T-helper 1 cell treated with Interleukin-12 subunit alpha and Interleukin-12 subunit beta and Interleukin-4 antibody, amounts not matched to agents 30 ng/mL and 1 ng/mL, for 36 hours (primary cell): ENCODE measurements at regions not wholly inside any gene's neighbourhood (a gene's known extent, or its start where the extent isn't known, plus 50 kb on each side); places are given as distances from the start of the nearest gene placed in this dataset.
"Not testable (repeated sequence)": the region's sequence is repeated elsewhere in the genome, so short reads cannot be mapped to it uniquely, and the experiment has no call there.

Experiments used
- intact Hi-C: fragments of 100-400 bp; cut with micrococcal nuclease; formaldehyde crosslinking; loops from one replicate; pipeline ENCODE4 v1.15.1; 2024

GRCh38 chr2:6109831-6110230, 417.6 kb downstream of the SOX11 start:
- intact Hi-C loops, result no loop called here

DNA sequence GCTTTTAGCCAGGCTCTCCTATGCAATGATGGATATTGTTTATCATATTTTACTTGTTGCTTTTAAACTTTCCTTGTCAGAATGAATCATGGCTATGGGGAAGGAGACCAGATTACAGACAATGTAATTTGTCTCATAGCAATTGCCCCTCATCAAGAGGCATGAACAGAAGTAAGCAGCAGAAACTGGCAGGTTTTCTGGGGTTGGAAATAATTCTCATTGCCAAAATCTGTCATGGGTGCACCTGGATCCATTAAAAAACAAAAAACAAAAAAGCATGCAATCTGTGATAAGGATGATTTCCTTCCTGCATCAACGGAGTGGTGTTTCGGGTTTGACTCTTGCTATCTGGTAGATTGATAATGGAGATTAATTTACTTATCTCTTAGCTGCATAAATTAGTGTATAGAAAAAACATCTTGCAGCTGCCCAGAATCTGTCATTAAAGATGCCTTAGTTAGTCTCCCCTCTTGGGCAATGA, 419.6 kb downstream of the SOX11 start:
- intact Hi-C loops, result no loop called here

DNA sequence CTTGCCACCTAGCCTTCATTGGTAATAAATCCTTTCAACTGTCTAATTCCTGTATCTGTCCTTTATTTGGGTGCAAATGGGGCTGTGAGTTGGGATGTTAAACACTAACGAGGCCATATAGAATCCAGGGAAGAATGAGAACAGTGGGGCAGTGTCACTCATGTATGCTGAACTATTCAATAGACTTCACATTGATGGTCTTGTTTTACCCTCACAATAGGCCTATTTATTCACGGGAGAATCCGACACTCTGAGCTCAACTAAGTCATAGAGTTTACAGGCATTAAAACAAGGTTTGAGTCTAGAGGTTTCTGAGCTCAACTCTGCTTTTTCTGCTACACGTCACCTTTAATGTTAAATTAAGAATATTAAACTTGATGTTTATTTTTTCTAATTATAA, 421.6 kb downstream of the SOX11 start:
- intact Hi-C loops, result no loop called here

DNA sequence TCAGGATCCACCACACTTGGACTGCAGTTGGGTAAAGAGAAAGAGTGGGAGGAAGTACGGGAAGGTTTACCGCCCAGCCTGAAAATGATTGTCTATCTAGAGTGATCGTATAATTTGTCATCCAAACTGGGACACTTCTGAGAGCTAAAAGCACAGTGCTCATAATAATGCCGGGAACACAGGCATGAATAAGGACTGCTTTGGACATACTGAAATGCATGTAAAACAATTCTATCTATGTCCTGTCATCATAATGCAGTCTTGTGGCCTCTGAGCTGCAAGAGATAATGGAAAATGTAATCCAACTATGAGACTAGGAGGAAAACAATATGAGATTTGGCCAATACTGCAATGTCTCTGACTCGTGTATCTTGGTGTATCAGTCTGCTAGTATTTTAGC, 435.5 kb downstream of the SOX11 start:
- intact Hi-C loops, result no loop called here

DNA sequence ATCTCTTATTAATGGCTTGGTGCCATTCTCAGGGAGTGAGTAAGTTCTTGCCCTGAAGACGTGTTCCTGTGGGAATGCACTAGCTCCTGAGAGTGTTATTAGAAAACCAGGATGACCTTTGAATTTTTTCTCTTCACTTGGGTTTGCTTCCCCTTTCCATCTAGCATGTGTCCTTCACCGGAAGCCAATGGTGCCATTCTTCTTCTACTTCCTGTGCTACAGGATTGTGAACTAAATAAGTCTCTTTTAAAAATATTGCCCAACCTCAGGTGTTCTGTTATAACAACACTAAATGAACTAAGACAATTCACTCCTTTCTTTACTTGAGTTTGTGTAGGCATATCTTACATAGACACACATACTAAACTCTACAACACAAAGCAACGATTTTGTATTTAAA, 447.0 kb downstream of the SOX11 start:
- intact Hi-C loops, result no loop called here

DNA sequence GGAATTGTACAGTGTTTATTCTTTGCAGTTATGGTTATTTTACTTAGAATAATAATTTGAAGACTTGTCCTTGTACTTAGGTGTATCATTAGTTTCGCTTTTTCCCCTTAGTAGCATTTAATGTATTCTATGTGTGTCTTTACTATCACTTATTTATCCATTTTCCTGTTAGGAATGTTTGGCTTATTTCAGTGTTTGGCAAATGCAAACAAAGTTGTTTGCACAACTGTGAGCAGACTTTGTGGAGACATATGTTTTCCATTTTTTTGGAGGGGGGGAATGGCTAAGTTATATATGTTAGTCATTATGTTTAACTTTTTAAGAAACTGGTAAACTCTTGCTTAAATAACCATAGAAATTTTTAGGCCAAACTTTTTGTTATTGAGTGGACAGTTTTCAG, 447.7 kb downstream of the SOX11 start:
- intact Hi-C loops, result no loop called here

DNA sequence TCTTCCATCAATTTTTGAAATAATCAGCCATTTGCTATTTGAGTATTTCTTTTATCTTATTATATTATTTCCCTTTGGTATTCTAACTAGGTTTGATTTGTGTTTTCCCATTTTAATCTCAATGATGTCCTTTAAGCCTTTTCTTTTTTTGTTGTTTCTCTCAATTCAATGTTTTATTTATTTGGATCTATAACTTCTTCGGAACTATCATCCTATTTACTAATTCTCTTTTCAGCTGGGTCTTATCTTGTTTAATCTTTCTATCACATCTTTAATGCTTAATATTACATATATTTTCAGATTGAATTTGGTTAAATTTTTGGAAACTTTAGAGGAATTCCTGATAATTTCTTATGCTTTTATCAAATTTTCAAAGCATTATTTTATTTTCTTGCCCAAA, 448.3 kb downstream of the SOX11 start:
- intact Hi-C loops, result no loop called here

DNA sequence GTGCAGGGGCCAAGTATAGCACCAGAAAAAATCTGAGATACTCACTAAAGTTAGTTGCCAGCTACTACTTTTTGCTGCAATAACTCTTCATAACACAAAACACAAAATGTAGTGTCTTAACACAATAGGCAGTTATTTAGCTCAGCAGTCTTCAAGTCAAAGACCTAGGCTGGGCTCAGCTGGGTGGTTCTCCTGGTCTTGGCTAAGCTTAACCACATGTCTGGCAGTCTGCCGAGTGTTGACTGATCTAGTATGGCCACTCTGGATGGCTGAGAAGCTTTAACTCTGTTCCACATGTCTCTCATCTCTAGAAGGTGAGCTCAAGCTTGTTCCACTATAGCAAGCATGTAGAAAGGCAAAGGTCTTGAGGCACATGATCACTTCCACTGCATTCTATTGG, 451.6 kb downstream of the SOX11 start:
- intact Hi-C loops, result no loop called here

- intact Hi-C loops, result not testable (repeated sequence)
Measured at GRCh38 chr2:6147215-6147614, 455.0 kb downstream of the SOX11 start.

DNA sequence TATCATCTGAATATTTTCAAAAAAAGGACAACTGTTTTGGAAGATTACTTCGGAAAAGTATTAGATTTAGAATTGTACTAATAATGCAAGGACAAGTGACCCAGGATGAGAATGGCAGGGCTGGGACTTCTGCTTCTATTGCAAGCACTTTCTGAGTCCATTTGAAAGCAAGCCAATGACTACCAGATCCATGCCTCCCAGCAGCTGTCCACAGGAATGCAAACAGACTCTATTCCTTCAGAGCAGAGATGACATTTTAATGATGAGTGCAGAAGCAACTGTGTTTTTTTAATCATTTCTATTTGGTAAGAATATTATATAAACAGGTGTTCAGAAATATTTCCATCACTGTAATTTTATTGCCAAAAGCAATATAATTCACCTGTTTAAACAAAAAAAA, 456.7 kb downstream of the SOX11 start:
- intact Hi-C loops, result no loop called here

GRCh38 chr2:6159606-6160005, 467.4 kb downstream of the SOX11 start:
- intact Hi-C loops, result no loop called here

GRCh38 chr2:6163932-6164331, 471.7 kb downstream of the SOX11 start:
- intact Hi-C loops, result no loop called here

DNA sequence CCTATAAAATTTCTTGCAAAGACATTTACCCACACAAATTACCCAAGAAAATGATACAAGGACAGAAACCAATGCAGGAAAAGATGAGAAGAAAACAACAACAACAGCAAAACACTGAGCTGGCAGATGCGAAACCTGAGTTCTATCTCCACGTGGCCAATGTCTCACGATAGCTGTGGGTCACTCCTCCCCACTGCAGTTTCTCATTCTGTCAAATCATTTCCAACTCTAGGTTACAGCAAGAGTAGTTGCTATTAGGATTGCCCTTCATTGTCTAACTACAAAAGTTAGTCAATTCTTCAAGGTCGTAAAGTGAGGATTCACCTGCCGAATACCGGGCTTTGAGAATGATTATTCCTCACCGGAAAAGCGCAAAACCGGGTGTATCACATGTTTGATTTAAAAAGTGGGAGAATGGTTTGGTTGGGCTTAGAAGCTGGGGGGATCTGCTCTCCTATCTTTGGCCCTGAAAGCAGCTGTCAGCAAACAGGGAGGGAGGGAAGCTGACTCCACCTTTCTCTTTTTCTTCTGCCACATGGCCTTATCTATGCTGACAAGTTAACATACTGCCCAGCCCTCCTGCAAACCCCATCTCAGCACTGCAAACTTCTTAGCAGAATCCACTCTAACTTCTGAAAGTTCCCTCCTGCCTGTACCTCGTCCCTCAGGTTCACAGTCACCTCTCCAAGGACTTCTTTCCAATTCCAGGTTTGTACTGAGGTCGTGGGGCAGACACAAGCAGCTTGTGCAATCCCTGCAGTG, 473.0 kb downstream of the SOX11 start:
- intact Hi-C loops, result no loop called here

GRCh38 chr2:6167592-6168138, 475.5 kb downstream of the SOX11 start:
- intact Hi-C loops, result no loop called here

DNA sequence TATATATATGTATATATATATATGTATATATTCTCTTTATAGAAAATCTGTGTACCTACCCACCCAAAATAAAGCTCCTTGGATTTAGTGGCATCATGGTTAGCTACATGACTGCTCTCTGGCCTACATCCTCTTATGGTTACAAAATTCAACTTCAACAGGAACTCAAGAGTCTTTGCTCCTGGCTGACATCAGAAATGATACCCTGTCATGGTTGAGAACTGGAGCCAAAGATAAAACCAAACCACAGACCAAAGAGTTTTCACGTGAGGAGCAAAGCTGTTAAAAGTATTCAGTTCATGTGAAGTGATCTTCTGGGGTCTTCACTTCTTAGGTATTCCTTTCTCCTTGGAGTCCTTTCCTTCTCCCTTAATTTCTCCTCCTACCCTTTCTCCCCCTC, 476.3 kb downstream of the SOX11 start:
- intact Hi-C loops, result no loop called here

GRCh38 chr2:6171294-6171693, 479.1 kb downstream of the SOX11 start:
- intact Hi-C loops, result no loop called here

DNA sequence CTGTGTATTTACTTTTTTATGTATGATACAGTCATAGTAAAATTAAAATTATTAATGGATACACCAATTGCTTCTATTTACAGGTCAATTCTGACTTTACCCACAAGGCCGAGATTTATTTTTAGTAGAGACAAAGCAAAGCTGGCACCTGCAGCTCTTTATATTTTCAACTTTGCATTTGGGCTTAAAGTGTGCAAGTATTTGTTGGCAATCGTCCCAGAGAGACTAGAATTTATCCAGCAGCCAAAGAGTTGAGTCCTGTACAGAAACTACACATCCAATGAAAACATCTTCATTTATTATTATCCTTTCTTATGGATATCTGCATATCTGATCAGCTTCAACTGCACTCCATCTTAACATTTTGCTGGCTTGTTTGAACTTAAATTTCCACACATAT, 485.6 kb downstream of the SOX11 start:
- intact Hi-C loops, result no loop called here

- intact Hi-C loops, result no loop called here
Measured at GRCh38 chr2:6181525-6181924, 489.3 kb downstream of the SOX11 start.

DNA sequence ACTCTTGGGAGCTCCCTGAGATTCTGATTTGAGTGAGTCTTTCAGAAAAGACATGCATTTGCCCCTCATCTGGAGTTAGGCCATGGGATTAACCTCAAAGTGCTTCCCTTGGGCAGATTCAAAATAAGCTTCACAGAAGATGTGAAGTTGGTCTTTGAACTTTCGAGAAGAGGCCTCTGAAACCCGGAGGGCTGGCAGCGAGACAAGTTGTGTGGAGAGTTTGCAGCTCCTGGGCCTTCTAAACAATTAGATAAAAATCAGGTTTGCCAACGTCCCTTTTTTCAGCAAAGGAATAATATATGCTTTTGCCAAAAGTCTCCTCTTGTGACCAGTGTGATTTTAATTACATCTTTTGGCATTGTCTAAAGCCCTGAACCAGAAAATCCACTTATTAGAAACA, 489.7 kb downstream of the SOX11 start:
- intact Hi-C loops, result no loop called here

- intact Hi-C loops, result no loop called here
Measured at GRCh38 chr2:6183226-6183625, 491.0 kb downstream of the SOX11 start.

DNA sequence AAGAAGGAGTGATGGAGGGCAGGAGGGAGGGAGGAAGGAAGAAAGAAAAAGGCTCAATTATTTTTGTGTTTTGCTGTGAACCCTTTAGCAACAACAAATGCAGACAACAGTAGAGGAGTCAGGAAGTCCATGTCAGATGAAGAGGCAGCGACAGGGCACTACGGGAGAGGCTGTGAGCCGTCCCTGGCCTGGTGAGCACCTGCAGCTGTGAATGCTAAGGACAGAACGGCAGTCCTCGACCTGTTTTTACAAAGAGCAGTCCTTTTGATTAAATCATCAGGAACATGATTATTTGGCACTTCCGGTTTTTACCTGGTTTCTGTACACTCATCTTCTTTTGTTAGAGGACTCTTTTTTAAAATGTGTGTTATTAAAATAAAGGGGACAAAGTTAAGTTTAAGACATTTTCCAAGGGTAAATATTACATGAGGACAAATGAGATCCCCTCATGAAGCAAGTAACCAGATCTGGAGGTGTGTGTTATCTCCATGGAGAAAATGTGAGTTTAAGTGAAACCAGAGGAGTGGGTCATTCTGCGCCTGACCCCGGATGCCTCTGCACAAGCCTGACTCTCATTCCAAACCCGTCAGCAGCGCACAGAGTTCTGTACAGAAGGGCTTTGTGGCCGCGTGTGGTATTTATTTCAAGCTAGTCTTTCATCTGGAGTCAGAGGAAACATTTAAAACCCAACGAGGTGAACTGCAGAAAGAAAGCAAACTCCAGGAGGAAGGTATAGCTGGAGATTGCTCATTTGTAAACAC, 492.5 kb downstream of the SOX11 start:
- intact Hi-C loops, result no loop called here

DNA sequence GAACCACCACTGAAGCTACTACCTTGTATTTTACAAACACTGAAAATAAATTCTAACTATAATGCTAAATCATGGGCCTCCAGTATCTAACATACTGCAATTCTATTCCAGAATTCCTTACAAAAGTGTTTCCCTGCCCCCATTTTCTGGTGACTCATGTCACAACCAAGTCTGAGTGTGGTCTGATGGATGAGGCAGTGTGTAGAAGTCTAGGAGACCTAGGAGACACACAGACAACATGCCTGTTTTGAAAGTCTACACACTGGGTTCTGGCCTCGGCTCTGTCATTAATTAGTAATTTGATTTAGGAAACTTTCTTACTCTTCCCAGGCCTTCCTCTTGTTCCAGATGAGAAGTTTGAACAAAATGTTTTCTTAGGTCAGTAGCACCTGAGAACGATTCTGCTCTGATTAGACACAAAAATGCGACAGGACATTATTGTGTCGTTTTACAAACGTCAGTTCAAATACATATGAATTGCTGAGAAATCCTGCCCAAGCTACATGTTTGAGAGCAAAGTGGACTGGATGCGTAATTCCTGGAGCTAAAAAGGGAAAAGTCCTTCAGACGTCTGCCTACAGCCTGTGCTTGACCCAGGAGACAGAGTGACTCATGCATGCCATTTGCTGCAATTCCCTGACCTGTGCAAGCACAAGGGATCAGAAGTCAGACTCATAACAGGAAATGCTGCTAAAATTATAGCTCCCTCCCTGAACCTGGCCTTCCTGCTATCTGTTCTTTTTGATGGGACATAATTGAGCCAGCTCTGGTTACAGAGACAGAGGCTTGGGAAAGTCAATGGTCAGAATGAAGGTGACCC, 494.4 kb downstream of the SOX11 start:
- intact Hi-C loops, result no loop called here
